Skin epidermis (tissue), 12 donors: ENCODE measurements at regions not wholly inside any gene's neighbourhood (a gene's known extent, or its start where the extent isn't known, plus 50 kb on each side); places are given as distances from the start of the nearest gene placed in this dataset.

Experiments used
- H3K27ac ChIP-seq, 21 experiments: fragments of 200-600 bp; sonication (generic) in 11 of 21; one replicate each; pipeline ENCODE4 v1.5.0; 2020; ENCODE audit warnings: mild to moderate bottlenecking in 3 of 21, inconsistent platforms in 2 of 21, moderate library complexity in 2 of 21
- H3K4me3 ChIP-seq, 7 experiments: fragments of 200-600 bp; sonication (generic) in 2 of 7; one replicate each; pipeline ENCODE4 v1.5.0; 2020; ENCODE audit warnings: inconsistent platforms in 2 of 7, mild to moderate bottlenecking in 2 of 7, moderate library complexity in 1 of 7

DNA sequence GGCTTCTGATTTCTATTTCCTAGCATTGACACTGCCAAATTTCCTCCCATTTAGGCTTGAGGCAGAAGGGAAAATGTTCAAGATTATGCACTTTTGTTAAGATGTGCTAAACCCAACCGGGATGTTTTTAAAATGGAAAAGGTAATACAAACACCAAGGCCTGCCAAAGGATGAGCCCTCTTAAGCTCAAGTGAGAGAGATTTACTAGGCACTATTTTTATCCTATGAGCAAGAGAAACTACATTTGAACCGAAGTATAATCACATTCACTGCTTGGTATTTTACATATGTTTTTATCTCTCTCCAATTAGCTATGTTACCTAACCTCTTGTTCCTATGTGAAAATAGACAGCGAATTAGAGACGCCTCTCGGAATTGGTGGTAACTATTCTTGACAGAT is 295.8 kb downstream of the GABRB3 start:
- Histone ChIP-seq H3K4me3 (no peak overlapping the region), H3K27ac (no peak overlapping the region)

DNA sequence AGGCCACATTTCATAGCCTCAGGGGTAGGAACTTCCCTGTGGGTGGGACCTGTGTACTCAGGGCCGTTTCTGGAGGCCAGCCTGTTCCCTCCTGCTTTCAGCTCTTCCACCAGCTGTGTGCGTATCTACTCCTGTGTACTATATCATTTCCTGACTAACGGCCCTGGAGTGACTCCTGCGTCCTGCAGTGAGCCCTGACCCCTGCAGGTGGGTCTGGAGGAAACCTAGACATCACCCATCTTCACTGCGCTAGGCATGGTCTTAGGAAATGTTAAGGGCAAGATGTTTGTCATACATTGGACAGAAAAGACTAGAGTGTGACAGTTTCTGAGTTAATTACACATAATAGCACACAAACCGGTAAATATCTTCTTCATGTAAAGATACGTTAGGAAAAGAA is 297.3 kb downstream of the GABRB3 start:
- H3K4me3 ChIP-seq: no peak overlapping the region
- no peak overlapping the region for H3K27ac ChIP-seq

DNA sequence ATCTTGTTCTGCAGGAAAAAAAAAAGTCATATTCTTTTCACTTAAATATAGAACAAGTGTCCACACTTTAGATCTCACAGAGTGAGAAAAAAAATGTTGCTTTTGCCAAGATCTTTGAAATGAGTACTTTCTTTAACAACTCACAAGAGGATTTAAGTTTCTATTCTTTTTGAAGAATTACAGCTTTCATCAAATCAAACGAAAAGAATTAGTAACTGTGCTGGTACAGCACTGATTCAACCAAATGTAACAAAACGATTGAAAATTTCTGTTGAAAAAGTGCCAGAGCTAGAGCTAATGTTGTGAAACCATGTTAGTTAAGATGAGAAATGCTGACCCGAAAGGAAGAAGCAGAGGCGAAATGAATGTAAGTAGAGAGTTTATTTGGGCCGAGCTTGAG is 300.2 kb downstream of the GABRB3 start:
- Histone ChIP-seq H3K27ac (no peak overlapping the region), H3K4me3 (no peak overlapping the region)

DNA sequence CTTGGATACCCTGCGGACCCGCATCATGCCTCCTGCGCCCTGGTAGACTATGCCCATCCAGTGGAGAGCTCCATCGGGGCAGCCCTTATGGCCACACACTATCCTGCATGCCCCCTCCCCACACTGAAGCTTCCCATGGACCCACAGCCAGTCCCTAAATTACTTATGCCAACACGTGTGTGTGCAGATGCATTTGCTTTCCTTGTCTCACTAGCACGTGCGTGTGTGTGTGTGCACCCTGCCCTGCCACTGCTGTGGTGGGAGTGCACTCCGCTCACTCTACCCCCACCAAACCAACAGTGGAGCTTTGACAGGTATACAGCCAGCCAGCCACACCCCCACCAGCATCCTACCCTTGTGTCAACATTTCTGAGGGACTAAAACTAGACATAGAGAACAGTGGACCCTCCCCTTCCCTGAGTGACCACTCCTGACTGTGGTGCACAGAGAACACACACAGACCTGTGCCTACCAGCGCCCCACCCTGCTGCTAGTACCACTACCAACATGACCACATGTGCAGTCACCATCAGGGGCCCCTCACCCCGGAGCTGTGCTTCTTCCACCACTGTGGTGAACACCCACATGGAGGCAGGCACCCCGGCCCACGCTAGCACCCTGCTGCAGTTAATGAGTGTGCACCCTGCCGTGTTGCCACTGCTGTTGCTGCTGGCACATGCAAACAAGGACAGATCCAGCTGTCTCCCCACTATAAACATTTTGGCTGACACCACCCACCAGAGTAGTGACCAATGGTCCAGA is 310.8 kb downstream of the GABRB3 start:
- no peak overlapping the region for H3K27ac ChIP-seq
- no peak overlapping the region for H3K4me3 ChIP-seq

DNA sequence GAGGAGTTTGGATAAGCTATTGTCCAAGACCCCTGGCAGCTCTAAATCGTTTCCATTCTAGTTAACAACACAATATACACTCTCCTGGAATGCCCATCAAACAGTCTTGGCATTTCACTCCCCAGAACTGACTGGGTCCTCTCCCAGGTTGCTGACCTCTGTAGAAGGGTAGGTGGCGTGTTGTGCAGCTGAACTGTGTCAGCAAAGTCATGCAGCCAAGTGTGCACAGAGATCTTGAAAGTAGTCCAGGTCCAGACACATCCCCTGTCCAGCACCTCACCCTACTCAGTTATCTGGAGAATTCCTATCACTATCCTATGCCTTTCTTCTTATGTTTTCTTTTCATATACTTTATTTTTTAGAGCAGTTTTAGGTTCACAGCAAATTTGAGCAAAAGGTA is 312.7 kb downstream of the GABRB3 start:
- H3K4me3 ChIP-seq: no peak overlapping the region

DNA sequence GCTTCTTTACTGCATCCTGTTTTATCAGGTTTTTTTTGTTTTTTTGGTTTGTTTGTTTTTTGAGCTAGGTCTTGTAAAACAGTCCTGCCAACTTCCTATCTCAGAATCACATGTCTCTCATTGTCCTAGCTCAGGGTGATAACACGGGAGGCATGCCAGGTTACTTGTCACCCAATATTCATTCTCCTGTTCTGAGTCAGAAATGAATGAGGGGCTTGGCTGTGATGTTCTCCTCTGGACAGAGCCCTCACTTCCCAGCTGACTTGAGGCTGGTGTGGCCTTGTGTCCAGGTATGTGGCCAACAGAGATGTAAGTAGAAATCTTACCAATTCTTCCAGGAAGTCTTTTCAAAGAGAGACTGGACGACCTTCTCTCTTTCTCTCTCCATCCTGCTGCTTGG is 317.0 kb downstream of the GABRB3 start:
- Histone ChIP-seq H3K27ac (no peak overlapping the region), H3K4me3 (no peak overlapping the region)

More for the DNA sequence above, 312.7 kb downstream of the GABRB3 start:
- no peak overlapping the region for H3K27ac ChIP-seq

DNA sequence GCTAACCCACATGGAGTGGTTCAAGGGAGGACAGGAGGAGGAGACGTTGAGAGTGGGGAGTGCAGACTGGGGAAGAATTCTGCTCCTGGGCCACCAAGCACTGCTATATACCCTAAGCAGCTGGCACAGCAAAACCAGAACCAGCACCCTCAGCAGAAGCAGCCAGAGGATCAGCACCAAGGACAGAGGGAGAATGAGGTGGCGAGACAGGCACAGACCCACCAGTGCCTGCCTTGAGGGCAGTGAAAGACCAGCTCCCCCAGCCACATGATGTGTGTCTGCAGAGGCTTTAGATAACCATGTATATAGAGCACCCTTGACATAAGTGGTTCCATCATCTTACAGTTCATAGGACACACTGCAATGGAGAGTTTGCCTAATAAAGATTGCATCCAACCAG is 319.0 kb downstream of the GABRB3 start:
- Histone ChIP-seq H3K4me3 (no peak overlapping the region), H3K27ac (no peak overlapping the region)

DNA sequence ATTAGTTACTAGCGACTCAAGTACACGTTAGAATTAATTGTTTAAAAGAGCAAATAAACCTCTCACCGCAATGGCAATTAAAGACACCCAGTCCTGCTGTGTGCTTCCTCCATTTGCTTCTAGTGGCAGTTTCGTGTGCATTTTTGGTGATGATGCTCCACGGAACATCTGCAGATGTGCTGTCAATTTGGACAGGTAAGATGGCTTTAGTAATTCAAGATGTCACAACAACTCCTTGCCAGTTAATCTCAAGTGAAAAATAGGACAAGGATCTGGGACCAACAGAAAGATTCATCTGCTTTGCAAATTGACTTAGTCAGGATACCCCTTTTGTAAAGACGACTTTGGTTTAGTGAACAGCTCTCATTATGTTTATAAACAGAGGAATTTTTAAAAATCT is 320.9 kb downstream of the GABRB3 start:
- H3K4me3 ChIP-seq: no peak overlapping the region
- no peak overlapping the region for H3K27ac ChIP-seq

DNA sequence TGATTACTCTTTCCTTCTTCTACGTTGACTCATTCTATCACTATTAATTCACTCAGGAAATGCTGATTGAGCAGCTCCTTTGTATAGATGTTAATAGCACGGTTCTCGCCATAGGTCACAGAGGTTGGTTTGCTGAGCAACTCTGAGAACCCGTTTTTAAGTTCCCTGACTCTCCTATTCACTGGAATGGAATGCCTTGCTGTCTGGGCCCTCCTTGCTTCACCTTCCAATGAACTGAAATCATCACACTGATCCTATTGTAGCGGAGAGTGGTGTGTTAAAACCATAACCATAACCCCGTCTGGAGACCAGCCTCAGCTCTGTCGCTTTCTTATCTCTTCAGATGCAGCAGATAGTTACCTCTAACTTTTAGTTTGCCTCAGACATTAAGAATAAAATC is 323.6 kb downstream of the GABRB3 start:
- H3K4me3 ChIP-seq: no peak overlapping the region

DNA sequence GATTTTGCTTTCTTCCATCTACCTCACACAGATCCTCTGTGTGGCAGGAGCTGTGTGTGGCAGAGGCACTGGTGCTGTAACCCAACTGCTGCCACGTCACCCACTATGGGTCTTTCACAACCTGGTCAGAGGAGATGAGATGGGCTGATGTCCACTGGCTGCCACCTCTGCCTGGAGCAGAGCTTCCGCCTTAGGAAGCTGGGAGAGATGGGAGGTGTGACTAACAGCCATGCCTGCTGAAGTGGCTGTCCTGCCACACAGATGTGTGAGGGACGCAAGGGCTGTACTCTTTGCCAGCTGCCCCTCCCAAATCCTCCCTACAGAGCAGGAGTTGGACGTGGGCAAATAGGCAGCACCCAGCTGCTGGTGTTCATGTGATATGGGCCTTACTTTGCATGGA is 329.5 kb downstream of the GABRB3 start:
- no peak overlapping the region for H3K4me3 ChIP-seq
- no peak overlapping the region for H3K27ac ChIP-seq

More for the DNA sequence above, 323.6 kb downstream of the GABRB3 start:
- no peak overlapping the region for H3K27ac ChIP-seq

DNA sequence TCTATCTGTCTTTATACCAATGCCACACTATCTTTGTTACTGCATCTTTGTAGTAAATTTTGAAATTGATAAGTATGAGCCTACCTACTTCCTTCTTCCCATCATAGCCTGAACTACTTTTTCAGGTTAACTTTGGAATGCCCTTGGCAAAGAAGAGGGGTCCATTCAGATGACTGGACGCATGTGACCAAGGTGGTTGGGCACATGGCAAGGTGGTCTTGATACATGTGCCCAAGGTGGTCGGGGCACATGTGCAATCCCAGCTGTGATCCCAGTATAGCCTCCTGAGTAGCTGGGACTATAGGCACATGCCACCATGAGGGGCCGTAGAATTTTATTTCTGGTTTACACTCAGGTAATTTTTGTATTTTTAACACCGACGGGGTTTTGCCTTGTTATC is 330.2 kb downstream of the GABRB3 start:
- Histone ChIP-seq H3K4me3 (no peak overlapping the region), H3K27ac (no peak overlapping the region)

DNA sequence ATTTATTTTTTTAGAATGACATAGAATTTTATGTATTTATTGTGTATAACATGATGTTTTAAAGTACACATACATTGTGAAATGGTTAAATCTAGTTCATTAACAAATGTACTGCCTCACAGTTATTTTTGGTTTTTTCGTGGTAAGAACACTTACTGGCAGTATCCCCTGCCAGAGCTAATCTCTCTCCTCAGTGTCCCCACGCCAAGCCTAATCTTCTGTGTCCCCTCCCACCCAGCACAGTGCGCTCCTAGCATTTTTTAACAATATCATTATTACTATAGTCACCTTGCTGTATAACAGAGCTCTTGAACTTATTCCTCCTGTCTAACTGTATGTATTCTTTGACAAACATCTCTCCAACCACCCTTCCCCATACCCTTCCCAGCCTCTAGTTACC is 333.2 kb downstream of the GABRB3 start:
- H3K4me3 ChIP-seq: no peak overlapping the region
- H3K27ac ChIP-seq: no peak overlapping the region

DNA sequence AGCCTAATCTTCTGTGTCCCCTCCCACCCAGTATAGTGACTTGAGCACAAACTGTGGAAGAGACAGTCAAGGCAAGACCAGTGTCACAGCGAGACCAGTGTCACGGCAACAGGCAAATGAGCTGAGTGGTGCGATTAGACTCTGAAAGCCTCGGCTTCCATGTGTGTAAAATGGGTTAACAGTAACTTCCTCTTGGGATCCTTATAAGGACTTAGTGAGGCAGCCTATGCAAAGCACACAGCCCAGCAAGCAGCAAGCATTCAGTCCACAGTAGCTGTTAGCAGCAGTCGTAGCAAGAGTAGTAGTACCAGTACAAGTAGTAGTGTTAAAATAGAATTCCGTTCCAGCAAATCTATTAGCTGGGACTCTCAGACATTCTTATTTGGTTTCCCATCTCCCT is 334.1 kb downstream of the GABRB3 start:
- Histone ChIP-seq H3K4me3 (no peak overlapping the region), H3K27ac (no peak overlapping the region)

DNA sequence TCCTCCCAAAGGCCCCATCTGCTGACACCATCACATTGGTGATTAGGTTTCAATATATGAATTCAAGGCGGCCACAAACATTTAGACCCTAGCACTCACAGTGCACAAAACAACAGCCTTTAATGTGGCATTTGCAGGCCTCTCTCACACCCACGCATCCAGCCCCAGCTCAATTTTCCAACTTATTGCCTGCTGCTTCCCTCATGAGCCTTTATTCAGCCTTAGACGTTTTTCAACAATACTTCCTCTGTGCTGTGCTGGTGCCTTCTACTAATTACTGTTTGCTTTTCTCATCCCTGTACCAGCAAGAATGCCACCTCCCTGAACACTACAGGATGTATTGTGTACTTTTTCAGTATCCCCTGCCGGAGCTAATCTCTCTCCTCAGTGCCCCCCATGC is 334.6 kb downstream of the GABRB3 start:
- no peak overlapping the region for H3K4me3 ChIP-seq
- H3K27ac ChIP-seq: no peak overlapping the region

DNA sequence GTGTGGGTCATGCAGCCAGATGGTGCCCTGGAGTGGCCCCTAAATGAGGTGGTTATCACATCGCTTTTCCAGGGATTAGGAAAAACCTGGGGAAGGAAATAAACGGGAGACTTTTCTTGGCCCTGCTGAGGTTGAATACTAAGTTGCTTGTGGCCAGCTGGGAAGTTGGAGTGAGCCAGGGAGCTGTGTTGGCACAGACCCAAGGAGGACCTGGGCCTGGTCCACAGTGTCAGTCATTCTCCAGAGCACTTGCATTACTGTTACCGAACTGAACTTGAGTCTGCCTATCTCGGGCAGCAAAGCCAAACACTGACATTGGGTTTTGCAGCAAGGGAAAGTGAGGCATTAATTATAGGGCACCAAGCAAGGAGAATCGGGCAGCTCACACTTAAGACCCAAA is 339.0 kb downstream of the GABRB3 start:
- Histone ChIP-seq H3K4me3 (no peak overlapping the region), H3K27ac (no peak overlapping the region)

DNA sequence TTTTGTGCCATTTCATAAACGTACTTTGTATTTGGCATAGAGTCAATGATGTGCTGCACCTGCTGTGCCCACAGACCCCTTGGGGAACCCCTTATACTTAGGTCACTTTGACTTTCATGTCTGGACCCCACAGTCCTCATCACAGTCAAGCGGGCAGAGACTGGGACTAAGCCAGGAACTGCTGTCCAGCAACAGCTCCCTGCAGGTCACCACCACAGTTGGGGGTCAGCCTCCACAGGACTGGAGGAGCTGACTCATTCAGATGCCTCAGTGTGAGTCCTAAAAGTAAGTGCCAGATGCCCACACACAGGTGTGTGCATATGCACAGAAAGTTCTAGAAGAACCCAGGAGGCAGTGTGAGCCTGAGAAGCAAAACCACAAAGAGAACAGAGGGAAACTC is 339.8 kb downstream of the GABRB3 start:
- H3K27ac ChIP-seq: no peak overlapping the region
- H3K4me3 ChIP-seq: no peak overlapping the region

DNA sequence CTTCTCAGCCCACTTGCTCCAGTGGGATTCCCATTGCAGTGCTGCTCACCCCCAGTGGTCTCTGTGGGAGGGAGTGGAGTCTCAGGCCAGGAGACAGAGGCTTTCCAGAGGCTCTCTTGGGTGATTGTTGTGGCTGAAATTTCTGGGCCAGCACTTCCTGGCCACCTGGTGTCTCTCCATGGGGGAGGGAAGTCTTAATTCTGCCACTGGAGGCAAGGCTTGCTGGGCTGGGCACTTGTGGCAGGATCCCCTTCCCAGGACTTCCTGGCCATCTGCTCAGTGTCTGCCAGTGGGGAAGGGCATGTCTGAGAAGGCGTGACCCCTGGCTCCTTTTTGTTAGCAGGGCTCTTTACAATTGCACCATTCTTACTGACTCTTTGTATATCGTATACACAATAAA is 351.8 kb downstream of the GABRB3 start:
- Histone ChIP-seq H3K27ac (no peak overlapping the region), H3K4me3 (no peak overlapping the region)

DNA sequence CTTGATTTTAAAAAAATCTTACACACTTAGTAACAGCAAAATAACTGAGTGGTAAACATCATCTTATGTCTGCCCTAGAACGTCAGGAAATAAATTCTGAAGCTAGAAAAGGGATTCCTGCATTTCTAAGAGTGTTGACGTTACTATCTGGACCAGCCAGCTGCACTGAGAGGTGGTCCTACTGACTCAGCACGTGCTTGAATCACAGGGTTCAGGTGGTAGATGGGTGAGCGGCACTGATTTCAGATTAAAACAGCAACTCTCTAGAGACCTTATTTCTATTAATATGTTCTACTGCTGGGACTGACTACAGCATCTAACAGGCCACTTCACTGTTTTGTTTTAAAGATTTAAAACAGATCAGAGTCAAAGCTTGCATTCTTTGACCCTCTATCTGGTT is 377.2 kb downstream of the GABRB3 start:
- Histone ChIP-seq H3K27ac (no peak overlapping the region), H3K4me3 (no peak overlapping the region)

DNA sequence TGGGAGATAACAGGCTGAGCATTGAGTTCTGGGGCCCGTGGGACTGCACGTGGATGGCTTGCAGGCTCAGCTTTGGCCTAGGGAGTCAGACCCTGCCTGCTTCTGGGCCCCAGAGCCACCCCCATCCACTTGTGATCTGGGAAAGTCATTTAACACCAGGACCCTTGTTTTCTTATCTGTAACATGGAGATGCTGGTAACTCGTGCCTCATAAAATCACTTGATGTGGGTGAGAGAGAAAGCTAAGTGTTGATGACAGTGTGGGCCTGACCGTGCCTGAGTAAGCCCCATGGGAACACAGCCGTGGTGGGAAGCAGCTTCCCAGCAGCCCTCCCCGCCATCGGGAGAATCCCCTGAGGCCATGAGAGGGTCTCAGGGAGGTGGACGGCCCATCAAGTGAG is 378.1 kb downstream of the GABRB3 start:
- Histone ChIP-seq H3K4me3 (no peak overlapping the region), H3K27ac (no peak overlapping the region)

DNA sequence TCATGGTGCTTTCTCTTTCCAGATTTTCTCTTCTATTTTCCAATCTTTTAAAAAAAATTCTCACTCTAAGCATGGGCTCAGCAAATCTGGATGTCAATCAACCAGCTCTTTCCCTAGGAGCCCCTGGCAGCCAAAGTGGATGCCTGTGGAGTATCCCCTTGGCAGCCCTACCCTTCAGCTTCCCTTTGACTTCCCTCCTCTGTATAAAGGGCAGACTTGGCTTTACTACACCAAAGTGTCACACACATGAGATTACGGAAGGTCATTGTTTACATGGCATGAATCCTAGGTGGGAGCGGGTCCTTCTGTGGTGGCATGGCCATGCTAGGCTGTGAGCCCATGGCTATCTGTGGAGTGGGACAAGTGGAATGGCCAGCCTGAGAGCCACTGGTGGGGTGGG is 379.9 kb downstream of the GABRB3 start:
- no peak overlapping the region for H3K4me3 ChIP-seq
- H3K27ac ChIP-seq: no peak overlapping the region

DNA sequence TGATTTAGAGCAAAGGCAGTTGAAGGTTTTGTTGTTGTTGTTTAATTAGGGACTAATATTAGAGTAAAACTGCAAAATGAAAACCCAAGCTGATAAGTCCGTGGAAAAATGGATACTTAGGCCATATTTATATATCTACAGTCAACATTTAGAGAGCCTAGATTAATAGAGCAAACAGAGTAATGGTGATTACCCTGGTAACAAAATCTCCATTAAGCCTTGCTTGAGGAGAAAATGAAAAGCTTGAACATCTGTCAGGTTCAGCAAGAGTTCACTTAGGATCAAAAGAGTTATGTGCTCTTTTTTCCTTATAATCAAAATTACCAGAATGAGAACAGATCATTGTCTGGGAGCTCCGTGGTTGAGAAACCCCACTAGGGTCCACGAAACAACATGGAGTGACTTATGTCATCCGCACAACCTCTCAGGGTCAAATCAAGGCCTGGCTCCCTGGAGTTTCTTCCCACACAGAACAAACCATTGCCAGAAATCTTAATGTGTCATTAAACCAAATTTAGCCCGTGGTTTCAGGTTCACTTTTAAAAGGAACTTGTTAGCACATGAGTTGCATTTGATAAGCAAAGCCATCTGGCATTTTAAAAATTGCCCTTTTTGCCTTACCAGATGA is 381.2 kb downstream of the GABRB3 start:
- Histone ChIP-seq H3K27ac (no peak overlapping the region), H3K4me3 (no peak overlapping the region)
